GM23338 (cell line): ENCODE measurements at regions not wholly inside any gene's neighbourhood (a gene's known extent, or its start where the extent isn't known, plus 50 kb on each side); places are given as distances from the start of the nearest gene placed in this dataset.

Experiments
- ATAC-seq: fragments of 200-7000 bp; cut with Tn5 transposase; 3 replicates; pipeline ENCODE4 v1.9.1; 2020
- DNase-seq: peaks from one replicate; pipeline ENCODE4 v3.0.0-alpha.2; 2015; ENCODE audit warnings: low spot score
- H2AFZ ChIP-seq: fragments of 200-600 bp; sonication (generic); 2 replicates; pipeline ENCODE4 v1.8.0; 2016; ENCODE audit warnings: antibody characterized with exemption, mild to moderate bottlenecking, moderate library complexity
- H3F3A ChIP-seq: fragments of 200-600 bp; sonication (generic); replicated peaks from 2 replicates; pipeline ENCODE4 v1.8.0; 2017; ENCODE audit warnings: antibody characterized with exemption, mixed run types, low read depth
- H3K27ac ChIP-seq: fragments of 200-600 bp; sonication (generic); 2 replicates; pipeline ENCODE4 v1.6.1; 2016; ENCODE audit warnings: low read depth
- H3K27me3 ChIP-seq: fragments of 200-600 bp; sonication (generic); 2 replicates; pipeline ENCODE4 v1.8.0; 2016; ENCODE audit warnings: mild to moderate bottlenecking, mixed run types, moderate library complexity; ENCODE audit not compliant: insufficient read depth
- H3K36me3 ChIP-seq: fragments of 200-600 bp; sonication (generic); 2 replicates; pipeline ENCODE4 v1.8.0; 2016; ENCODE audit warnings: mild to moderate bottlenecking; ENCODE audit not compliant: insufficient read depth
- H3K4me1 ChIP-seq: fragments of 200-600 bp; sonication (generic); 2 replicates; pipeline ENCODE4 v1.8.0; 2016; ENCODE audit warnings: mild to moderate bottlenecking, moderate library complexity; ENCODE audit not compliant: insufficient read depth
- H3K4me2 ChIP-seq: fragments of 200-600 bp; sonication (generic); 2 replicates; pipeline ENCODE4 v1.7.1; 2017; ENCODE audit warnings: mixed run types
- H3K4me3 ChIP-seq: fragments of 200-600 bp; sonication (generic); 2 replicates; pipeline ENCODE4 v1.6.1; 2016; ENCODE audit warnings: mixed run types
- H3K79me2 ChIP-seq: fragments of 200-600 bp; sonication (generic); replicated peaks from 2 replicates; pipeline ENCODE4 v1.8.0; 2017; ENCODE audit warnings: mild to moderate bottlenecking; ENCODE audit not compliant: insufficient read depth
- H3K9me2 ChIP-seq: fragments of 200-600 bp; sonication (generic); 2 replicates; pipeline ENCODE4 v1.8.0; 2017; ENCODE audit not compliant: insufficient read depth
- H4K20me1 ChIP-seq: fragments of 200-600 bp; sonication (generic); replicated peaks from 2 replicates; pipeline ENCODE4 v1.8.0; 2017; ENCODE audit warnings: mild to moderate bottlenecking; ENCODE audit not compliant: insufficient read depth
- H3K27ac Mint-ChIP-seq: 2 replicates; pipeline ENCODE4 v1.8.0; 2020; ENCODE audit warnings: inconsistent platforms, mild to moderate bottlenecking, moderate library complexity, mixed read lengths
- H3K27me3 Mint-ChIP-seq: 3 replicates; pipeline ENCODE4 v1.8.0; 2022; ENCODE audit warnings: low read depth, mild to moderate bottlenecking, moderate library complexity, mixed read lengths, inconsistent platforms; ENCODE audit not compliant: insufficient read depth, poor library complexity
- H3K36me3 Mint-ChIP-seq: 3 replicates; pipeline ENCODE4 v1.8.0; 2021; ENCODE audit warnings: low read depth, mild to moderate bottlenecking, inconsistent platforms, moderate library complexity, mixed read lengths
- H3K4me1 Mint-ChIP-seq: 3 replicates; pipeline ENCODE4 v1.8.0; 2020; ENCODE audit warnings: mild to moderate bottlenecking, inconsistent platforms, mixed read lengths
- H3K4me3 Mint-ChIP-seq: 3 replicates; pipeline ENCODE4 v1.8.0; 2021; ENCODE audit warnings: moderate library complexity, mild to moderate bottlenecking, inconsistent platforms, mixed read lengths
- H3K9me3 Mint-ChIP-seq: 3 replicates; pipeline ENCODE4 v1.8.0; 2020; ENCODE audit warnings: moderate library complexity, mild to moderate bottlenecking, inconsistent platforms, mixed read lengths
- CREB1 ChIP-seq: fragments of 250-450 bp; sonication (Bioruptor Pico); IDR thresholded peaks from 2 replicates; pipeline ENCODE4 v1.5.0; 2020; ENCODE audit warnings: low read depth, mild to moderate bottlenecking, moderate library complexity
- CTCF ChIP-seq, 2 experiments: fragments of 200-600 bp in 1 of 2; sonication (generic) in 1 of 2; conservative IDR thresholded peaks; 2 replicates each; pipeline versions ENCODE4 v1.5.1 to v1.6.1; 2016 to 2017; ENCODE audit warnings: antibody characterized with exemption in 2 of 2, low read depth in 2 of 2, mild to moderate bottlenecking in 2 of 2, moderate library complexity in 1 of 2
- ETS1 ChIP-seq: IDR thresholded peaks from 2 replicates; pipeline ENCODE4 v1.6.1; 2016; ENCODE audit warnings: antibody characterized with exemption
- EZH2 ChIP-seq: fragments of 200-600 bp; sonication (generic); IDR thresholded peaks from one replicate; pipeline ENCODE4 v1.8.0; 2017; ENCODE audit warnings: antibody characterized with exemption, mild to moderate bottlenecking, low read depth; ENCODE audit not compliant: unreplicated experiment
- EZH2phosphoT487 ChIP-seq: fragments of 200-600 bp; sonication (generic); IDR thresholded peaks from one replicate; pipeline ENCODE4 v1.8.1; 2018; ENCODE audit warnings: antibody characterized with exemption; ENCODE audit not compliant: unreplicated experiment
- REST ChIP-seq: IDR thresholded peaks from one replicate; pipeline ENCODE4 v1.6.1; 2018; ENCODE audit warnings: antibody characterized with exemption; ENCODE audit not compliant: unreplicated experiment

GRCh38 chr10:4431114-4431863 is 394.7 kb upstream of the AKR1E2 start:
- no peaks in the 10 kb centered on the region for H3K36me3 ChIP-seq
- DNase-seq, result no peak
- H3K9me2 ChIP-seq, result no peaks in the 10 kb centered on the region
- H3K4me1 ChIP-seq, result no peaks in the 10 kb centered on the region
- Mint-ChIP-seq H3K4me3 (no peak overlapping the region), H3K27ac (no peak overlapping the region), H3K36me3 (no peaks in the 10 kb centered on the region), H3K9me3 (no peaks in the 10 kb centered on the region), H3K27me3 (peaks cover 6% of the 10 kb centered on the region), H3K4me1 (peaks cover 4% of the 10 kb centered on the region; the same call in 2 of the 3 replicates)
- no peak overlapping the region for H3K4me2 ChIP-seq
- H3K27me3 ChIP-seq, result no peaks in the 10 kb centered on the region
- H3F3A ChIP-seq, result no peaks in the 10 kb centered on the region
- TF ChIP-seq CREB1 (CRISPR knock-in tag) (no peak), REST (no peak), ETS1 (no peak), CTCF (conservative IDR thresholded peaks at IDR 0.05; ENCODE audit: low read depth in 2 of 2) (no peak), EZH2 (no peak)
- H3K4me3 ChIP-seq, result no peak overlapping the region
- ATAC-seq, result no peak
- peak overlapping the region; percentile 53; the same call in 1 of the 2 replicates for H2AFZ ChIP-seq
- no peak overlapping the region for H3K27ac ChIP-seq
- H4K20me1 ChIP-seq, result no peaks in the 10 kb centered on the region
- no peaks in the 10 kb centered on the region for H3K79me2 ChIP-seq

- 0 out of 2 replicates have a peak overlapping the region, but pooled peaks have one; percentile 38 for H2AFZ ChIP-seq
- no peak overlapping the region for H3K27ac Mint-ChIP-seq
- H3K36me3 ChIP-seq, result no peaks in the 10 kb centered on the region
- no peaks in the 10 kb centered on the region for H3F3A ChIP-seq
- TF ChIP-seq EZH2phosphoT487, result no peak
- H3K4me1 ChIP-seq, result no peaks in the 10 kb centered on the region
- no peaks in the 10 kb centered on the region for H4K20me1 ChIP-seq
- H3K27me3 ChIP-seq, result no peaks in the 10 kb centered on the region
- no peaks in the 10 kb centered on the region for H3K9me2 ChIP-seq
- H3K4me1 Mint-ChIP-seq, result peaks cover 4% of the 10 kb centered on the region; the same call in 2 of the 3 replicates
- H3K4me3 ChIP-seq, result no peak overlapping the region
- H3K4me2 ChIP-seq, result no peak overlapping the region
- no peak overlapping the region for H3K4me3 Mint-ChIP-seq
- no peaks in the 10 kb centered on the region for H3K9me3 Mint-ChIP-seq
- H3K79me2 ChIP-seq, result no peaks in the 10 kb centered on the region
- DNase-seq, result no peak
- peaks cover 8% of the 10 kb centered on the region for H3K27me3 Mint-ChIP-seq
- no peak overlapping the region for H3K27ac ChIP-seq
- H3K36me3 Mint-ChIP-seq, result no peaks in the 10 kb centered on the region
- no peak for ATAC-seq
These were observed 396.4 kb upstream of the AKR1E2 start for GRCh38 chr10:4429571-4429970.
